ENCODE measurements at regions not wholly inside any gene's neighbourhood (a gene's known extent, or its start where the extent isn't known, plus 50 kb on each side); places are given as distances from the start of the nearest gene placed in this dataset.

- Histone ChIP-seq H2AFZ (ENCODE audit: low read depth, low read length, poor library complexity, severe bottlenecking) (no peak overlapping the region), H3K27ac (ENCODE audit: low read depth, low read length) (no peak overlapping the region), H3K9ac (ENCODE audit: low read length) (no peak overlapping the region), H3K4me1 (ENCODE audit: control insufficient read depth in 1 of 2, insufficient read depth in 2 of 2, low read length in 2 of 2) (no peaks in the 10 kb centered on the region), H3K4me2 (ENCODE audit: low read length) (no peak overlapping the region), H3K9me2 (ENCODE audit: insufficient read depth) (no peaks in the 10 kb centered on the region), H3K79me2 (ENCODE audit: insufficient read depth, low read length) (no peaks in the 10 kb centered on the region), H3K9me3 (ENCODE audit: control insufficient read depth in 1 of 2, insufficient read depth in 1 of 2, low read depth in 1 of 2, low read length in 2 of 2) (no peaks in the 10 kb centered on the region), H3K27me3 (ENCODE audit: insufficient read depth, low read length) (no peaks in the 10 kb centered on the region), H4K20me1 (ENCODE audit: insufficient read depth) (no peaks in the 10 kb centered on the region), H3K4me3 (replicated peaks in 1 of 2; ENCODE audit: low read depth in 1 of 2, low read length in 2 of 2) (no peak overlapping the region), H3K36me3 (ENCODE audit: control insufficient read depth in 1 of 2, insufficient read depth in 2 of 2, low read length in 2 of 2) (no peaks in the 10 kb centered on the region)
- DNase-seq (ENCODE audit: low read depth, low spot score) (no peak), ATAC-seq (no peak)
- no TSS peak for BruUV-seq (replicated peaks)
- ChIA-PET RAD21 (ENCODE audit: low non-redundant PET in 1 of 2, low total read pairs in 2 of 2, uncharacterized antibody in 2 of 2, unreplicated experiment in 2 of 2) (no interaction called here), POLR2A (no interaction called here), CTCF (no interaction called here)
- TF ChIP-seq RAD21 (IDR thresholded peaks at IDR 0.05; ENCODE audit: low read depth) (no peak), EZH2phosphoT487 (IDR thresholded peaks at IDR 0.05; ENCODE audit: borderline replicate concordance) (no peak), EGR1 (IDR thresholded peaks at IDR 0.05; ENCODE audit: low read depth) (no peak), ZNF274 (IDR thresholded peaks at IDR 0.05; ENCODE audit: low read depth, low read length) (no peak), JUND (IDR thresholded peaks at IDR 0.05) (no peak), SIN3A (IDR thresholded peaks at IDR 0.05; ENCODE audit: low read depth) (no peak), CEBPB (IDR thresholded peaks at IDR 0.05; ENCODE audit: low read depth) (no peak), SP1 (IDR thresholded peaks at IDR 0.05; ENCODE audit: low read depth) (no peak), YY1 (IDR thresholded peaks at IDR 0.05; ENCODE audit: extremely low read depth, insufficient replicate concordance, low read depth, low read length) (no peak), POLR2A (IDR thresholded peaks at IDR 0.05; ENCODE audit: borderline replicate concordance, extremely low read depth, insufficient read depth, insufficient read length) (no peak), EZH2 (IDR thresholded peaks at IDR 0.05) (no peak), REST (IDR thresholded peaks at IDR 0.05; ENCODE audit: low read depth) (no peak), TCF7L2 (IDR thresholded peaks at IDR 0.05; ENCODE audit: borderline replicate concordance, extremely low read depth, insufficient read depth, insufficient read length) (no peak)
- intact Hi-C loops (cut with micrococcal nuclease) = no loop called here
These were observed 61.7 kb upstream of the PLXNA4 start for GRCh38 chr7:132638000-132638399.
